ENCODE measurements at regions not wholly inside any gene's neighbourhood (a gene's known extent, or its start where the extent isn't known, plus 50 kb on each side); places are given as distances from the start of the nearest gene placed in this dataset.

GRCh38 chr16:48814994-48815393 lies 205.0 kb upstream of the N4BP1 start:
- Histone ChIP-seq H3K9ac (ENCODE audit: low read length in 3 of 3) (no peak overlapping the region), H3K27ac (ENCODE audit: low read depth in 2 of 2, low read length in 2 of 2) (no peak overlapping the region), H3K27me3 (ENCODE audit: control insufficient read depth, insufficient read depth, low read length) (peaks cover 9% of the 10 kb centered on the region), H3K9me3 (ENCODE audit: control insufficient read depth in 2 of 3, insufficient read depth in 1 of 3, low read length in 3 of 3) (no peaks in the 10 kb centered on the region), H3K4me1 (ENCODE audit: control insufficient read depth in 2 of 3, insufficient read depth in 2 of 3, low read depth in 1 of 3, low read length in 3 of 3) (no peaks in the 10 kb centered on the region), H3K36me3 (ENCODE audit: control insufficient read depth in 2 of 3, insufficient read depth in 3 of 3, low read length in 3 of 3) (no peaks in the 10 kb centered on the region), H3K4me3 (ENCODE audit: low read length in 3 of 3) (no peak overlapping the region)
- FAIRE-seq, result no peak
- DNase-seq, result no peak
- TF ChIP-seq CTCF (IDR thresholded peaks at IDR 0.05; ENCODE audit: borderline replicate concordance, extremely low read depth, insufficient read depth), result no peak
- intact Hi-C loops (cut with DNase I), result no loop called here

DNA sequence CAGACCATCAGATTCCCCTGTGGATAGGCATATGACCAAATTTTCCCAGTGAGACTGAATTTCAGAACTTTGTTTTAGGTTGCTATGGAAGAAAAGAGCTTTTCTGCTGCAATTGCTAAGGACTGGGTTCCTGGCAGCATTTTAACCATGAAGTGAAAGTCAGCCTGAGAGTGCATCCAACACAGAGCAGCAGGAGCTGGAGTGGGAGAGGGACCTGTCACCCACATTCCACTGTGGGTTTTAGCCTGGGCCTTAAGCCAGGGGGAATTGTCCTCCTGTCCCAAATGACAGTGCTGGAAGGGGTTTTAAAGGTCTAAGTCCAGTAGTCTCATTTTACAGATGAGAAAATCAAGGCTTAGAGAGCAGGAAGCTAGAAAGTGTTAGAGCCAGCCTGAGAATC lies 203.5 kb upstream of the N4BP1 start:
- intact Hi-C loops (cut with DNase I), result no loop called here
- FAIRE-seq, result no peak
- no peaks in the 10 kb centered on the region for H3K36me3 ChIP-seq (ENCODE audit: control insufficient read depth in 2 of 3, insufficient read depth in 3 of 3, low read length in 3 of 3)
- no peak overlapping the region for H3K9ac ChIP-seq (ENCODE audit: low read length in 3 of 3)
- H3K27ac ChIP-seq (ENCODE audit: low read depth in 2 of 2, low read length in 2 of 2), result no peak overlapping the region
- H3K9me3 ChIP-seq (ENCODE audit: control insufficient read depth in 2 of 3, insufficient read depth in 1 of 3, low read length in 3 of 3), result no peaks in the 10 kb centered on the region
- H3K27me3 ChIP-seq (ENCODE audit: control insufficient read depth, insufficient read depth, low read length), result peaks cover 19% of the 10 kb centered on the region
- no peak overlapping the region for H3K4me3 ChIP-seq (ENCODE audit: low read length in 3 of 3)
- TF ChIP-seq CTCF (IDR thresholded peaks at IDR 0.05; ENCODE audit: borderline replicate concordance, extremely low read depth, insufficient read depth), result no peak
- no peaks in the 10 kb centered on the region for H3K4me1 ChIP-seq (ENCODE audit: control insufficient read depth in 2 of 3, insufficient read depth in 2 of 3, low read depth in 1 of 3, low read length in 3 of 3)
- no peak for DNase-seq

- no peak overlapping the region for H3K4me3 ChIP-seq (ENCODE audit: low read length in 3 of 3)
- H3K27me3 ChIP-seq (ENCODE audit: control insufficient read depth, insufficient read depth, low read length), result peaks cover 19% of the 10 kb centered on the region
- no peak overlapping the region for H3K27ac ChIP-seq (ENCODE audit: low read depth in 2 of 2, low read length in 2 of 2)
- no peaks in the 10 kb centered on the region for H3K4me1 ChIP-seq (ENCODE audit: control insufficient read depth in 2 of 3, insufficient read depth in 2 of 3, low read depth in 1 of 3, low read length in 3 of 3)
- no peak for FAIRE-seq
- H3K9me3 ChIP-seq (ENCODE audit: control insufficient read depth in 2 of 3, insufficient read depth in 1 of 3, low read length in 3 of 3), result no peaks in the 10 kb centered on the region
- H3K36me3 ChIP-seq (ENCODE audit: control insufficient read depth in 2 of 3, insufficient read depth in 3 of 3, low read length in 3 of 3), result no peaks in the 10 kb centered on the region
- no peak for DNase-seq
- H3K9ac ChIP-seq (ENCODE audit: low read length in 3 of 3), result no peak overlapping the region
- intact Hi-C loops (cut with DNase I), result no loop called here
- TF ChIP-seq CTCF (IDR thresholded peaks at IDR 0.05; ENCODE audit: borderline replicate concordance, extremely low read depth, insufficient read depth), result no peak
These were observed 202.9 kb upstream of the N4BP1 start for GRCh38 chr16:48812856-48813255.

DNA sequence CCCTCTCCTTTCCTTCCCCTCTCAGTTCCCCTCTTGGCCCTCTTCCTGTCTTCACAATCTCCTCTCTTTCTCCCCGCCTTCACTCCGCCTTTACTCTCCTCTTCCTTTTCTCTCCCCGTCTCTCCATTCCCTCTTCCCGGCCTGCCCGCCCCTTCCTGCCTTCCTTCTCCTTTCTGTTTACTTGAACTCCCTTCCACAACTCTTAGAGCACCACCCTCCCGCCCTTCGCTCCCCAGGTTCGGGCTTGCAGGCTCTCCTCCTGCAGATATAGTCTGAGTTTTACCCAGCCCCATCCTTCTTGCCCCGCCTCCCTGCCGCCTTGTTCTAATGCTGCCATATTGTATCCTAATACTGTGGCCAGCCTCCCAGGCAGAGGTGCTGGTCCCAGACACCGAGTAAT lies 201.5 kb upstream of the N4BP1 start:
- H3K27ac ChIP-seq (ENCODE audit: low read depth in 2 of 2, low read length in 2 of 2), result no peak overlapping the region
- peaks cover 19% of the 10 kb centered on the region for H3K27me3 ChIP-seq (ENCODE audit: control insufficient read depth, insufficient read depth, low read length)
- FAIRE-seq, result no peak
- no peaks in the 10 kb centered on the region for H3K9me3 ChIP-seq (ENCODE audit: control insufficient read depth in 2 of 3, insufficient read depth in 1 of 3, low read length in 3 of 3)
- intact Hi-C loops (cut with DNase I), result no loop called here
- no peak for DNase-seq
- H3K4me3 ChIP-seq (ENCODE audit: low read length in 3 of 3), result no peak overlapping the region
- H3K9ac ChIP-seq (ENCODE audit: low read length in 3 of 3), result no peak overlapping the region
- H3K4me1 ChIP-seq (ENCODE audit: control insufficient read depth in 2 of 3, insufficient read depth in 2 of 3, low read depth in 1 of 3, low read length in 3 of 3), result no peaks in the 10 kb centered on the region
- TF ChIP-seq CTCF (IDR thresholded peaks at IDR 0.05; ENCODE audit: borderline replicate concordance, extremely low read depth, insufficient read depth), result no peak
- no peaks in the 10 kb centered on the region for H3K36me3 ChIP-seq (ENCODE audit: control insufficient read depth in 2 of 3, insufficient read depth in 3 of 3, low read length in 3 of 3)
